Fibroblast of skin of left quadriceps (primary cell): ENCODE measurements at regions not wholly inside any gene's neighbourhood (a gene's known extent, or its start where the extent isn't known, plus 50 kb on each side); places are given as distances from the start of the nearest gene placed in this dataset.
A peak's percentile ranks its signal among the peaks of the same experiment; 100 is the strongest.

Experiments used
- DNase-seq, 2 experiments: peaks; one replicate each; pipeline ENCODE4 v3.0.0-alpha.2; 2013; ENCODE audit warnings: low read depth in 2 of 2

DNA sequence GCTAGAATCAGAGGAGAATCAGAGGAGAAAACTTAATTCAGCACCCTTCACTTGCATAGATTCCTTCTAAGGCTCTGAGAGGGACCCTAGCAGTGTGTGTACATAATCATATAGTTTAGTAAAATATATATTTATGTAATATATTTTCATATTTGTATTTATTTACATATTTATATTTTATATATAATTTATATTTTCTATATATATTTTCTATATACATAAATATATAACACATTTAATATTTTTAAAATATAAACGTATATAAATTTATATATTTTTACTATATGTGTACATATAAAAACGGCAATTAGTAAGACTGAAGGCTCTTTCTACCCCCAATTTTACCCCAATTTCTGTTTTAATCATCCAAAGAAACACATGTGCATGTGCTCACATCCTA lies 80.3 kb downstream of the NXPE2 start:
- DNase-seq: no peak

DNA sequence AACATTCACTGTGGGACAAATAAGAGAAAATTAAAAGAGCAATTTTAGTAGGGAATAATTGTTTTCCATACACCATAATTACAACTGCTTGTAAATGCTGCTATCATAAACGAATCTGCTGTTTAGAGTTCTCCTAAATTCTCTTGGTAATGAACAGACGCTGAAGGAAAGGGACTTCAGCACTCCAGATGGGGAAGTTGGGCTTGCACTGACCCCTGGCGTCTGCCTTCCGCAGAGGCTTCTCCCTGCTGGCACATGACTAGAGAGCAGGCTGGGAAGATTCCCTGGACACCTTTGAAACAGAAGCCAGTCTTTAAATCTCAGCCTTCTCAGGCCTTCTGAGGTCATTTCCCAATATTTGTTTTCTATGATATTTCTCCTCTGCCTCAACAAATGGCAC lies 84.1 kb downstream of the NXPE2 start:
- peak; percentile 29 to 31 for DNase-seq

DNA sequence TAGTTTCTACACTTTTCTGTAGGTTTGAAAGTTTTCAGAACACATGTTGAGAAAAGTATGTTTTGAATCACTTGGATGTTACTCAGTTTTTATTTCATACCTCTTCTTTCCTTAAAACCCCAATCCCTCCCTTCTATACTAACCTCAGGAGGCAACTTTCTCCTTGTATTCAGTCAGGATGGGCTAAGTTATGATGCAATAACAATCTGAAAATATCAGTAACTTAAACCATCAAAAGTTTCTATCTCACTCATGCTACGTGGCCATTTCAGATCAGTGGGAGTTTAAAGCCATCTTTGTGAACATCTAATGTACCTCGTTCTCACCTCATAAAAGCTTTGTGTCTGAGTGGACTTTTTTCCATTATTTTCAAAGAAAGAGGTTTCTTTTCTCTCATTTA lies 86.2 kb downstream of the NXPE2 start:
- DNase-seq: no peak

DNA sequence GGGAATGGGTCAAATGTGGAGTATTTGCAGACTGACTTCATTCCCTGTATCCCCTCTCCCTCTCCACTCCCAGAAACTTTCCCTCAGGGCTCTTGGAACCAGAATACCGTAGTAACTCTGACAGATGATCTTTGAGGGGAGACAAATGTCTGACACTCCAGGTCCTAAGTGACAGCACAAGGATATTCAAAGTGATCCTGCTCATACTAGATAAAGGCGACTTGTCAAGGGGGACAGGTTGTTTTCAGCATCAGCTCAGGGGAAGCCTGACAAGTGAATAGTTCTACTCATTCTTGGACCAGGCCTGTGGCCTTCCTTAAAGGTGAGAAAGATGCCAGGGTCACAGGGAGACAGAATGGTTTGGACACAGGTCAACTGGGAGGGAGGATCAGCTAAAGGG lies 92.8 kb downstream of the NXPE2 start:
- DNase-seq: no peak

DNA sequence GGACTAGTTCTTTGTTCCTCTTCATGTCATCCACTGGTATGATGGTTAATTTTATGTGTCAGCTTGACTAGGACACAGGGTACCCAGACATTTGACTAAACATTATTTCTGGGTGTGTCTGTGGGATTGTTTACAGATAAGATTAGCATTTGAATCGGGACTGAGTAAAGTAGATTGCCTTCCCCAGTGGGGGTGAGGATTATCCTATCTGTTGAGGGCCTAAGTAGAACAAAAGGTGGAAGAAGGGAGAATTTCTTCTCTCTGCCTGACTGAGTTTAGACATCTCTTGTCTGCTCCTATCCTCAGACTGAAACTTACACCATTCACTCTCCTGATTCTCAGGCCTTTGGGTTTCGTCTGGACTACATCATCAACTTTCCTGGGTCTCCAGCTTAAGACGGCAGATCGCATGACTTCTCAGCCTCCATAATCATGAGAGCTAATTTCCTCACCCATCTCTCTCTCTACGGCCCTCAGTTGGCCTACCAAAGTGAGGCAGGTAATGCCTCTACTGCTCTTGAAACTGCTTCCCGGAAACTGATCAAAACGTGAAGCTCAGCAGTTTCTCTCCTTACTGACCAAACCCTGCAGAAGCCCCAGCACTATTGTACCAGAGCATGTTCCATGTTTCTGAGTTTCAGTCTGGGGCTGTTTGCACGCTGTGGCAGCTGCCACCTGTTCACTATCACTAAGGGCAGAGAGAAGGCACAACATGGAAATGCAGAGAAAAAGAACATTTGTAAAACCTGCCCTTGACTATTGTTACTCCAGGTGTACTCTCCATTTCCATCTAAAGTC lies 95.4 kb downstream of the NXPE2 start:
- no peak for DNase-seq

- peak; percentile 30 to 42 for DNase-seq
Observed at GRCh38 chr11:114774599-114775361, 96.5 kb downstream of the NXPE2 start.

DNA sequence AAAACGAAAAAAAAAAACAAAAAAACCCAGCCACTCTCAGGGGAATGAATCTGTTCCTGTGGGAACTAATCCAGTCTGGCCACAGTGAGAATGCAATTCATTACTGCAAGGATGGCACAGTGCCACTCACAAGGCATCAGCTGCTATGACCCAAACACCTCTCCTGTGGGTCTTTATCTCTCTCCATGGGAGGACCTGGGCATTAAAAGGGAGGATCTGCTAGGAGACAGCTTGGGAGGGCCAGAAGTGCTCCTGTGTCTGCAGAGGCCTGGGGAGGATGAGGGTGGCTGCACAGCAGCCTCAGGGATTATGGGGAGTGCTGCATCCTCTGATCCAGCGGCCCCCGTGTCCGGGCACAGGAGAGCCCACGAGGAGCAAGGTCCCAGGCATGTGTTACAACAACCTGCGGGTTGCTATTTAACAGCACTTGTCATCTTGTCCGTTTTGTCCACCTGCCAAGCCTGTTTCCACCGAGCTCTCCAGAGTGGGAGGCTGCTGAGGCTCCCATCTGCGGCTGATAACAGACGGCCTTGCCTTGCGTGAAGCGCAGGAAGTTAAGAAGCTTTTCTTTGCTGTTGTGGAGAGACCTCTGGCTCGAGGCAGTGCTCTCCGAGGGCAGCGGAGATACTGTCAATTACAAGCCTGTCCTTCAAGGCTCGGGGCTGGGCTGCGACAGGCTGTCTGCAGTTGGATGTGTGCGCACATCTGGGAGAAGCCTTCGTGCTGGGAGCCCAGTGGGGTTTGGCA lies 97.7 kb downstream of the NXPE2 start:
- DNase-seq: no peak

DNA sequence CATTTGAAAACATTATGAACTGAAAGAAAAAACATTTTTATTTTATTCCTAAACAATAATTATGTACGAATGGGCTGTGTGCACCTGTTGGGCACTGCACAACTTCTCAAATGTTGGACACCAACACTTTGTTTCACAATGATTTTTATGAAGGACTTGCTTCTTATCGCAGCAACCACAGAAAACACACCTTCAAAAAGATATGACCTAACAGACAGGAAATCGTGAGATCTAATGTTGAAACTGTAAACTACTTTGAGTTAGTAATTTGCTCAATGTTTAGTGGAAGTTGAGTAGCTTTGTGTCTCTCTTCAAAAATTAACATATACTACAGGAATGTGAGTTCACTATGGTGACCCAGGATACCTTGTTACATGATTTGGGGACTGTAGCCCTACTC lies 98.6 kb downstream of the NXPE2 start:
- DNase-seq: no peak

GRCh38 chr11:114779189-114779588 lies 100.9 kb downstream of the NXPE2 start:
- no peak for DNase-seq

GRCh38 chr11:114782650-114783310 lies 104.5 kb downstream of the NXPE2 start:
- DNase-seq: no peak

GRCh38 chr11:114783805-114784204 lies 105.5 kb downstream of the NXPE2 start:
- no peak for DNase-seq

- no peak for DNase-seq
Observed at GRCh38 chr11:114784216-114784615, 105.9 kb downstream of the NXPE2 start.

DNA sequence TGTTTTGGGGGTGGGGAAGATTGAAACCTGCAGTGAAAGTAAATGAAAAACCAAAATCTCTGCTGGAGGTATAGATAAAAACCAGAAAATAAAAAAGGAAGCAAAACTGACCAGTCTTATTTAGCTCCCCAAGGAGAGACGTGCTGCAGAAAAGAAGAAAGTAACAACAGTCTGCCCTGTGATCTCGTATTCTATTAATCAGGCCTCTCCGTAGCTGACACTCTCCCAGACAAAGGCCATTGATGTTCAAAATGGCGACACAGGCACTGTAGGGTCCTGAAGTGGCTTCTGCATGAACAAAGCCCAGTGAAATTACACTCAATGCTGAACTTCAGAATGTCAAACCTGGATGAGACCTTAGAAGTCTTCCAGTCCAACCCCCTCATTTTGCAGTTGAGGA lies 106.6 kb downstream of the NXPE2 start:
- no peak for DNase-seq

- no peak for DNase-seq
Observed at GRCh38 chr11:114785820-114786219, 107.5 kb downstream of the NXPE2 start.

DNA sequence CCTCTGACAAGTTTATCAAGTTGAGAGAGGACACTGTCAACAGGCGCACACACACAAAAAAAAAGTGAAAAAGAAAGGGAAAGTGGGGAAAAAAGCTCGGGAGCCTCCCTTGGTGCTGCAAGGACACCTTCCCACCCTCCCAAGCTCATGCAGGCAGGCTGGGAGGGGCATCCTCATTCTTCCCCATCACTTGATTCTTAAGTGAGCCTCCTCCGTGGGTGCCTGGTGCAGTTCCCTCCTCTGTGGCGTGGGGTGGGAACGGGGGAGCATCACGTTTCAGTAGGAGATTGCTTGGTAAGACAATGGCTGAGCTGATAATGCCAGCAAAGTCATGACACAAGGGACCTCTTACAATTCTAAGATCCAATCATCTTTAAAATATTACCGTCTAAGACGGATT lies 108.8 kb downstream of the NXPE2 start:
- DNase-seq: no peak

GRCh38 chr11:114790910-114791309 lies 112.6 kb downstream of the NXPE2 start:
- no peak for DNase-seq

DNA sequence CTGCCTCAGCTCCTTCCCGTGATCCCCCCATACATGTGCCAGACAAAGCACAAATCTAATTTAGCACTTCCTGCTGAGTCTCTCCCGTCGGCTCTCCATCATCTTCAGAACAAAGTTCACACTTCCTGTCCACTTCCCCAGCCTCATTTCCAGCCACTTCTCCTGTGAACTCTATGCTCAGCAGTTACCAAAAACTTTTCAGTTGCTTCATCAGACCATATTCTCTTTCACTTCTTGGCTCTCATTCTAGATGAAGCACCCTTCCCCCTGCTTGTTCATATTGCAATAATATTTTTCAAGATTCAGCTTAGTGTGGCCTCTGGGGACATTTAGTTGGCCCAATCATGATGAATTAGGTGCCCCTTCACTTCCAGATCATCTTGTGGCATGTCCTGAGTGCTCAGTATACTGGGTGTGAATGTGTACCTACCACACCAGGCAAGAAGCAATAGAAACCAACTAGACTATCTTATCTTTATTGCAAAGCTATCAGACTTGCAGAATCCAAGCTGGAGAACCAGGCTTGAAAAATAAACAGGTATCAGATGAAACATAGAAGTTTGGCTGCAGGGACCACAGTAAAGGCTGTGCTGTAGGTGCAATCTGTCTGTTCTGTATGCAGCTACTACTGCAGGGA lies 115.8 kb downstream of the NXPE2 start:
- no peak for DNase-seq

DNA sequence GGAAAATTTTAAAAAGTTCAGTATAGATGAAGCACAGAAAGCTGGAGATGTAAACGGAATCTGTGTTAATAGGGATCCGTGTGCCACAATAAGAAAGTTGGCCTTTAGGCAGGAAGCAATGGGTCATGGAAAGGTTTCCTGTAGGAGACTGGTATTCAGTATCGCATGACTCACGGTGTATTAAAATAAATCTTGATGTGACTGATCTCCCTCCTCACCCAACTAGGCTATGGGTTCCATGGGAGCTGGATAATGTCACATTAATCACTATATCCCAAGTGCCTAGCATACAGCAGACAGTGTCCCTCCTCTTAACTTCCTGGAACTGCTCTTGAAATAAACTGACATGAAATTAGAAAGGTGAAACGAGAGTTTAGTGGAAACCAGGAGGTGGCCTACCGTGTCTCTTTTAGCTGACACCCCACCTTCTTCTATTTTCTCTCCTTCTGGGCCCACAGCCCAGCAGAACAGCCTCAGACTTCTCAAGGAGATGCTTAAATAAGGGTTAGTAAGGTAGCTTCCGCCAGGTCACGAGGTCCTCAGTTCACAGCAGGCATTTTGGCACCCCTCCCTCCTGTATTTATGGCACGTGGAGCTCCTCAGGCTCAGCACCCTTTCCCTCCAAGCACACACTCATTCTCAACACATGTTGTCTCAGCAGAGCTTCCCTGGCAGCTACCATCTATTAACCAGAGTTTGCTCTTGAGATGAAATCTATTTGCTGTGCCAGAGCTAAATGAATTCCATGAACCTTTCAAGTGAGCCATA lies 118.8 kb downstream of the NXPE2 start:
- no peak for DNase-seq

DNA sequence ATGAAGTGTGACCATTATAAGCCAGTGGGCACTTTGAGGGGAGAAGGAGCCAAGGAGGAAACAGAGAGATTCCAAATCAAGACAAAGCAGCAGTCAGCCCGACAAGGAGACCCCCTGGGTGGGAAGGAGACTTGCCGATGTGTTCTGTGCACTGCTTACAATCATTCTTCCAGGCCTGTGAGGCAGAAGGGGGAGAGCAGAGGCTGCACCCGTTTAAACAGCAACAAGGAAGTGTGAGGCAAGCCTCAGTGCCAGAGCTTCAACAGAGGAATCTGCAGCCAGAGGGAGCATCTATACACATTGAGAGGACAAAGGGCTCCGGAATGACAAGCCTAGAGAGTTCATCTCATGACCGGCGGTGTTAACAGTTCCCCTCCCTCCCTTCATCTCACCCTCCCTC lies 121.1 kb downstream of the NXPE2 start:
- DNase-seq: no peak

- no peak for DNase-seq
Observed at GRCh38 chr11:114801773-114802172, 123.4 kb downstream of the NXPE2 start.

DNA sequence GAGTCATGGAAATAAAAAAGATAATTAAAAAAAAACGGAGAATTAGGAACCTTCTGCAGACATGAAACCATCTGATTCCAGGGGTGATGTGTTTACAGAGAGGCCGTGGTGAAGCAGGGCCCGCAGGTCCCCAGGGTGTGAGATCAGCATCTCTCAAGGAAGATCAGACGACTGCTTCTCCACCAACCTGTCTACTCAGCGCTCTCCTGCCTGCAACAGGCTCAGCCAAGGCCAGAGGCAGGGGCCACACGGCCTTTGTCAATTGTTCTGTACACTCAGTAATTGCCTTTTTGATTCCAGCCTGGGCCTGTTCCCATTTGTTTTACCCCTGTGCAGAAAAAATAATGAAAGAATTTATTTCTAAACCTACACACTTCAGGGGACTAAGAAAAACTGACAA lies 124.6 kb downstream of the NXPE2 start:
- no peak for DNase-seq
